GM13977 (cell line): ENCODE measurements at regions not wholly inside any gene's neighbourhood (a gene's known extent, or its start where the extent isn't known, plus 50 kb on each side); places are given as distances from the start of the nearest gene placed in this dataset.
"Not testable (repeated sequence)": the region's sequence is repeated elsewhere in the genome, so short reads cannot be mapped to it uniquely, and the experiment has no call there.

Experiments
- DNase-seq: peaks from one replicate; pipeline ENCODE4 v3.0.0; 2012; ENCODE audit warnings: low spot score
- CTCF ChIP-seq: IDR thresholded peaks from 2 replicates; pipeline ENCODE4 v1.5.1; 2012; ENCODE audit warnings: mild to moderate bottlenecking, control low read depth; ENCODE audit not compliant: insufficient read depth; ENCODE audit errors: extremely low read depth, missing control alignments
- in situ Hi-C: fragments of 300-500 bp; cut with MboI; formaldehyde crosslinking; loops from one replicate; pipeline ENCODE4 v1.12.0; 2022; ENCODE audit warnings: low sequenced_read_pairs, low pct_unique_long_range_greater_than_20kb, mixed read lengths, inconsistent platforms; ENCODE audit not compliant: unreplicated experiment

- TF ChIP-seq CTCF = no peak
- no peak for DNase-seq
- in situ Hi-C loops = no loop called here
Observed at GRCh38 chr5:67773411-67774266, 441.9 kb upstream of the PIK3R1 start.

- no peak for DNase-seq
- no peak for TF ChIP-seq CTCF
- in situ Hi-C loops = no loop called here
Observed at GRCh38 chr5:67771791-67772190, 443.8 kb upstream of the PIK3R1 start.

GRCh38 chr5:67771221-67771620, 444.3 kb upstream of the PIK3R1 start:
- DNase-seq = no peak
- TF ChIP-seq CTCF = no peak
- in situ Hi-C loops = no loop called here

- DNase-seq = no peak
- in situ Hi-C loops = no loop called here
- TF ChIP-seq CTCF = no peak
Observed at GRCh38 chr5:67770431-67771025, 445.0 kb upstream of the PIK3R1 start.

- no peak for TF ChIP-seq CTCF
- in situ Hi-C loops = no loop called here
- DNase-seq = no peak
Observed at GRCh38 chr5:67765697-67766096, 449.9 kb upstream of the PIK3R1 start.

- DNase-seq, in situ Hi-C loops: not testable (repeated sequence)
Observed at GRCh38 chr5:67757771-67758170, 457.8 kb upstream of the PIK3R1 start.

- in situ Hi-C loops = no loop called here
Observed at GRCh38 chr5:67752357-67752708, 463.2 kb upstream of the PIK3R1 start.

More at GRCh38 chr5:67752357-67752708, 463.2 kb upstream of the PIK3R1 start:
- no peak for TF ChIP-seq CTCF
- DNase-seq = no peak
